ENCODE measurements at regions not wholly inside any gene's neighbourhood (a gene's known extent, or its start where the extent isn't known, plus 50 kb on each side); places are given as distances from the start of the nearest gene placed in this dataset.

DNA sequence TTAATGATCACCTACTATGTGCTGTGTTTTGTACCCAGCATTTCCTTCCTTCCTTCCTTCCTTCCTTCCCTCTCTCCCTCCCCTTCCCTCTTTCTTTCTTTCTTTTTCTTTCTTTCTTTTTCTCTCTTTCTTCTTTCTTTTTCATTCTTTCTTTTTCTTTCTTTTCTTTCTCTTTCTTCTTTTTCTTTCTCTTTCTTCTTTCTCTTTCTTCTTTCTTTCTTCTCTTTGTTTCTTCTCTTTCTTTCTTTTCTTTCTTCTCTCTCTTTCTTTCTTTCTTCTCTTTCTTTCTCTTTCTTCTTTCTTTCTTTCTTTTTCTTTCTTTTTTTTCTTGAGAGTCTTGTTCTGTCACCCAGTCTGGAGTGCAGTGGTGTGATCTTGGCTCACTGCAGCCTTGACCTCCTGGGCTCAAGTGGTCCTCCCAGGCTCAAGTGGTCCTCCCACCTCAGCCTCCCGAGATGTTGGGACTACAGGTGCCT lies 165.7 kb upstream of the MVB12B start:
- POLR2A ChIA-PET: no interaction called here
- H4K20me1 ChIP-seq (ENCODE audit: insufficient read depth): no peaks in the 10 kb centered on the region
- CTCF ChIA-PET: no interaction called here

DNA sequence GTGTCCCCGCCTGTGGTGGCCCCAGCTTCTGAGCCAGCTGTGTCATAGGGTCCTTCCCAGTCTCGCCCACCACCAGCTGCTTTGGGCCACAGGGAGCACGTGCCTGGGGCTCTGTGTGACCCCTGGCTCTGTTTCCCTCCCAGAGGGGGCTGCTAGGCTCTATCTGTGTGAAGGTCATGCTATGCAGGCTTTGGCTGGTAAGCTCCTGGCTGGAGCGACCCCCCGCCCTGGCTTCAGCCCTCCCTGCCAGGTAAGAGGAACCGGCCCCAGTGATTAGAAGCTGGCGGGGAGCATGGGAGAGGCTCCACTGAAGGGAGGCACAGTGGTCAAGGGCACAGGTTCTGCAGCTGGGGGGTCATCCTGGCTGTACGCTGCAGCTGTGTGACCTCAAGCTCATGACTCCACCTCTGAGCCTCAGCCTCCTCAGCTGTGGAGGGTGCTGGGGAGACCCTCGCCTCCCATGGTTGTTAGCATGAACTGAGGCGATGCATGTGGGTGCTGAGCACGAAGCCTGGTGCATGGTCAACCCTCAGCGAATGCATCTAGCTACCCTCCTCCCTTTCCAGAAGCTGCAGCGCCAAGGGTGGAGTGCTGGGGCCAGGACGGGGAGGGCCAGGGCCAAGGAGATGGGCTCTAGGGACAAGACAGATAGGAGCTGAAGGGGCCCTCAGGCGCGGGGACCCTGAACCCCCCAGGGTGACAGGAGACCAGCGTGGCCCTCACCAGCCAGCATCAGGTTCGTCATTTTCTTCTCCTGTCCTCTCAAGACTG lies 163.8 kb upstream of the MVB12B start:
- Histone ChIP-seq H3K79me2 (ENCODE audit: insufficient read depth, low read length) (no peaks in the 10 kb centered on the region), H3K27me3 (ENCODE audit: insufficient read depth, low read length) (peaks cover 6% of the 10 kb centered on the region; the same call in 1 of the 2 replicates), H3K9me2 (ENCODE audit: insufficient read depth) (no peaks in the 10 kb centered on the region), H3K4me2 (ENCODE audit: low read length) (no peak overlapping the region), H4K20me1 (ENCODE audit: insufficient read depth) (no peaks in the 10 kb centered on the region), H3K4me1 (ENCODE audit: control insufficient read depth in 1 of 2, insufficient read depth in 2 of 2, low read length in 2 of 2) (no peaks in the 10 kb centered on the region), H3K9ac (ENCODE audit: low read length) (no peak overlapping the region), H3K27ac (ENCODE audit: low read depth, low read length) (no peak overlapping the region), H2AFZ (ENCODE audit: low read depth, low read length, poor library complexity, severe bottlenecking) (no peak overlapping the region), H3K36me3 (ENCODE audit: control insufficient read depth in 1 of 2, insufficient read depth in 2 of 2, low read length in 2 of 2) (no peaks in the 10 kb centered on the region), H3K4me3 (replicated peaks in 1 of 2; ENCODE audit: low read depth in 1 of 2, low read length in 2 of 2) (no peak overlapping the region), H3K9me3 (ENCODE audit: control insufficient read depth in 1 of 2, insufficient read depth in 1 of 2, low read depth in 1 of 2, low read length in 2 of 2) (no peaks in the 10 kb centered on the region)
- ATAC-seq (no peak), DNase-seq (ENCODE audit: low read depth, low spot score) (no peak)
- BruUV-seq (replicated peaks): no TSS peak
- TF ChIP-seq EZH2phosphoT487 (IDR thresholded peaks at IDR 0.05; ENCODE audit: borderline replicate concordance) (no peak), JUND (IDR thresholded peaks at IDR 0.05) (no peak)
- TF ChIP-seq, protein P1, sequence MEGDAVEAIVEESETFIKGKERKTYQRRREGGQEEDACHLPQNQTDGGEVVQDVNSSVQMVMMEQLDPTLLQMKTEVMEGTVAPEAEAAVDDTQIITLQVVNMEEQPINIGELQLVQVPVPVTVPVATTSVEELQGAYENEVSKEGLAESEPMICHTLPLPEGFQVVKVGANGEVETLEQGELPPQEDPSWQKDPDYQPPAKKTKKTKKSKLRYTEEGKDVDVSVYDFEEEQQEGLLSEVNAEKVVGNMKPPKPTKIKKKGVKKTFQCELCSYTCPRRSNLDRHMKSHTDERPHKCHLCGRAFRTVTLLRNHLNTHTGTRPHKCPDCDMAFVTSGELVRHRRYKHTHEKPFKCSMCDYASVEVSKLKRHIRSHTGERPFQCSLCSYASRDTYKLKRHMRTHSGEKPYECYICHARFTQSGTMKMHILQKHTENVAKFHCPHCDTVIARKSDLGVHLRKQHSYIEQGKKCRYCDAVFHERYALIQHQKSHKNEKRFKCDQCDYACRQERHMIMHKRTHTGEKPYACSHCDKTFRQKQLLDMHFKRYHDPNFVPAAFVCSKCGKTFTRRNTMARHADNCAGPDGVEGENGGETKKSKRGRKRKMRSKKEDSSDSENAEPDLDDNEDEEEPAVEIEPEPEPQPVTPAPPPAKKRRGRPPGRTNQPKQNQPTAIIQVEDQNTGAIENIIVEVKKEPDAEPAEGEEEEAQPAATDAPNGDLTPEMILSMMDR (IDR thresholded peaks at IDR 0.05 in 2 of 3, conservative IDR thresholded peaks at IDR 0.05 in 1 of 3; ENCODE audit: borderline replicate concordance in 1 of 3, insufficient read depth in 1 of 3, low read depth in 2 of 3, low read length in 2 of 3): no peak
- intact Hi-C loops (cut with micrococcal nuclease): no loop called here
- ChIA-PET POLR2A (no interaction called here), CTCF (no interaction called here), RAD21 (ENCODE audit: low non-redundant PET in 1 of 2, low total read pairs in 2 of 2, uncharacterized antibody in 2 of 2, unreplicated experiment in 2 of 2) (no interaction called here)

More for the DNA sequence above, 165.7 kb upstream of the MVB12B start:
- RAD21 ChIA-PET (ENCODE audit: low non-redundant PET in 1 of 2, low total read pairs in 2 of 2, uncharacterized antibody in 2 of 2, unreplicated experiment in 2 of 2): no interaction called here
- no peak for TF ChIP-seq CEBPB (IDR thresholded peaks at IDR 0.05; ENCODE audit: low read depth)
- no peak for TF ChIP-seq POLR2A (IDR thresholded peaks at IDR 0.05; ENCODE audit: borderline replicate concordance, extremely low read depth, insufficient read depth, insufficient read length)
- no peak for TF ChIP-seq SRF (IDR thresholded peaks at IDR 0.05; ENCODE audit: low read depth)
- TF ChIP-seq, protein P2, sequence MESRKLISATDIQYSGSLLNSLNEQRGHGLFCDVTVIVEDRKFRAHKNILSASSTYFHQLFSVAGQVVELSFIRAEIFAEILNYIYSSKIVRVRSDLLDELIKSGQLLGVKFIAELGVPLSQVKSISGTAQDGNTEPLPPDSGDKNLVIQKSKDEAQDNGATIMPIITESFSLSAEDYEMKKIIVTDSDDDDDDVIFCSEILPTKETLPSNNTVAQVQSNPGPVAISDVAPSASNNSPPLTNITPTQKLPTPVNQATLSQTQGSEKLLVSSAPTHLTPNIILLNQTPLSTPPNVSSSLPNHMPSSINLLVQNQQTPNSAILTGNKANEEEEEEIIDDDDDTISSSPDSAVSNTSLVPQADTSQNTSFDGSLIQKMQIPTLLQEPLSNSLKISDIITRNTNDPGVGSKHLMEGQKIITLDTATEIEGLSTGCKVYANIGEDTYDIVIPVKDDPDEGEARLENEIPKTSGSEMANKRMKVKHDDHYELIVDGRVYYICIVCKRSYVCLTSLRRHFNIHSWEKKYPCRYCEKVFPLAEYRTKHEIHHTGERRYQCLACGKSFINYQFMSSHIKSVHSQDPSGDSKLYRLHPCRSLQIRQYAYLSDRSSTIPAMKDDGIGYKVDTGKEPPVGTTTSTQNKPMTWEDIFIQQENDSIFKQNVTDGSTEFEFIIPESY (IDR thresholded peaks at IDR 0.05; ENCODE audit: extremely low read depth, insufficient replicate concordance, low read length): no peak
- no peak for TF ChIP-seq FOSL1 (IDR thresholded peaks at IDR 0.05; ENCODE audit: low read depth)
- no peak for TF ChIP-seq JUND (IDR thresholded peaks at IDR 0.05)
- TF ChIP-seq POLR2AphosphoS5 (IDR thresholded peaks at IDR 0.05; ENCODE audit: low read depth, low read length): no peak
- TF ChIP-seq SP1 (IDR thresholded peaks at IDR 0.05; ENCODE audit: low read depth): no peak
- Histone ChIP-seq H3K4me2 (ENCODE audit: low read length) (no peak overlapping the region), H3K27ac (ENCODE audit: low read depth, low read length) (no peak overlapping the region), H3K79me2 (ENCODE audit: insufficient read depth, low read length) (no peaks in the 10 kb centered on the region), H3K9me2 (ENCODE audit: insufficient read depth) (no peaks in the 10 kb centered on the region), H3K36me3 (ENCODE audit: control insufficient read depth in 1 of 2, insufficient read depth in 2 of 2, low read length in 2 of 2) (no peaks in the 10 kb centered on the region), H3K4me1 (ENCODE audit: control insufficient read depth in 1 of 2, insufficient read depth in 2 of 2, low read length in 2 of 2) (no peaks in the 10 kb centered on the region), H3K9me3 (ENCODE audit: control insufficient read depth in 1 of 2, insufficient read depth in 1 of 2, low read depth in 1 of 2, low read length in 2 of 2) (no peaks in the 10 kb centered on the region), H3K9ac (ENCODE audit: low read length) (no peak overlapping the region), H2AFZ (ENCODE audit: low read depth, low read length, poor library complexity, severe bottlenecking) (no peak overlapping the region), H3K4me3 (replicated peaks in 1 of 2; ENCODE audit: low read depth in 1 of 2, low read length in 2 of 2) (no peak overlapping the region), H3K27me3 (ENCODE audit: insufficient read depth, low read length) (no peaks in the 10 kb centered on the region)
- DNase-seq (ENCODE audit: low read depth, low spot score) (no peak), ATAC-seq (no peak)
- intact Hi-C loops (cut with micrococcal nuclease): no loop called here
- no TSS peak for BruUV-seq (replicated peaks)

All from HCT116 (cell line).